ENCODE measurements at regions not wholly inside any gene's neighbourhood (a gene's known extent, or its start where the extent isn't known, plus 50 kb on each side); places are given as distances from the start of the nearest gene placed in this dataset.
"Not testable (repeated sequence)": the region's sequence is repeated elsewhere in the genome, so short reads cannot be mapped to it uniquely, and the experiment has no call there.

DNA sequence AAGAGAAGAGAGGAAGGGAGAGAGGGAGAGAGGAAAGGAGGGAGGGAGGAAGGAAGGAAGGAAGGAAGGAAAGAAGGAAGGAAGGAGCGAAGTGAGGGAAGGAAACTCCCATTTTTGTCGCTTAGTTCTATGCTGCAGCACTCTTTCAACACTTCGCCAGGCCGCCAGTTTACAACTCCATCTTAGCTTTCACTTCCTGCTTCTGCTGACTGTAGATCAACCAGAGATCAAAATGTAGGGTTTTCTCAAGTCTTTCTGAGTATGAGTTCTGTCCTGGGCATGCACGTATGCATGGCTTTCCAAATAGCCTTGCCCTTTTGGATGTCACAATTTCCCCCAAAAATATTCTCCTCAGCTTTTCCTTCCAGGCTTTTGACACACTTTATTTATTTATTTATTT is 723.4 kb downstream of the TRHDE start:
- intact Hi-C loops (cut with DNase I), result no loop called here
- DNase-seq (ENCODE audit: low spot score), result no peak

GRCh38 chr12:73001806-73002205 is 729.6 kb downstream of the TRHDE start:
- DNase-seq (ENCODE audit: low spot score); intact Hi-C loops (cut with DNase I): not testable (repeated sequence)

- intact Hi-C loops (cut with DNase I); DNase-seq (ENCODE audit: low spot score): not testable (repeated sequence)
Measured at GRCh38 chr12:73002504-73002903, 730.3 kb downstream of the TRHDE start.

DNA sequence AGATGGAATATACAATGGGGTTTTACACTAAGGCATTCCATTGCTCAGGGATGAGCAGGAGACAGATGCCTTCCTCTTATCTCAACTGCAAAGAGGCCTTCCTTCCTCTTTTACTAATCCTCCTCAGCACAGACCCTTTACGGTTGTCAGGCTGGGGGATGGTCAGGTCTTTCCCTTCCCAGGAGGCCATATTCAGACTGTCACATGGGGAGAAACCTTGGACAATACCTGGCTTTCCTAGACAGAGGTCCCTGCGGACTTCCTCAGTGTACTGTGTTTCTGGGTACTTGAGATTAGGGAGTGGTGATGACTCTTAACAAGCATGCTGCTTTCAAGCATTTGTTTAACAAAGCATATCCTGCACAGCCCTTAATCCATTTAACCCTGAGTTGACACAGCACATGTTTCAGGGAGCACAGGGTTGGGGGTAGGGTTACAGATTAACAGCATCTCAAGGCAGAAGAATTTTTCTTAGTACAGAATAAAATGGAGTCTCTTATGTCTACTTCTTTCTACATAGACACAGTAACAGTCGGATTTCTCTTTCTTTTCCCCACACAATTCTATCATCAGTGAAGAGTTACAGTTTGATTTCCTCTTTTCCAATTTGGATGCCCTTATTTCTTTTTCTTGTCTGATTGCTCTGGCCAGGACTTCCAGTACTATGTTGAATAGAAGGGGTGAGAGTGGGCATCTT is 737.1 kb downstream of the TRHDE start:
- DNase-seq (ENCODE audit: low spot score); intact Hi-C loops (cut with DNase I): not testable (repeated sequence)

DNA sequence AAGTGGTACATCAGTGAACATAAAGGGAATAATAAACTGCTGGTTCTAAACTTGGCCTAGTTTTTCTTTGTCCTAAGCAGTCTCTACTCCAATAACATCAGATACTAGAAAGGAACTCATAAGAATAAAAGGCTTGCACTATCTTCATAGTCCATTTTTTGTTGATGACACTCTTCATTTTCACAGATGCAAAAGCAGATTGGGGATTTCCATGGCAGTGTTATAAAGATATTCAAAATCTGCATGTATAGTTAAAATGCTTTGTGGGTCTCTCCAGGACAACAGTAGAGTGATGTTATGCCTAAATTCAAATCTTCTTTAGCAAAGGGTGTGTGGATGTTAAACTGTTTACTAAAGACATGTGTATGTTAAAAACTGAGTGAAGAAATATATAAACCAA is 745.8 kb downstream of the TRHDE start:
- intact Hi-C loops (cut with DNase I), result no loop called here
- no peak for DNase-seq (ENCODE audit: low spot score)

- DNase-seq (ENCODE audit: low spot score), result no peak
- intact Hi-C loops (cut with DNase I), result no loop called here
Measured at GRCh38 chr12:73053893-73054292, 781.7 kb downstream of the TRHDE start.

- DNase-seq (ENCODE audit: low spot score), result no peak
- intact Hi-C loops (cut with DNase I), result no loop called here
Measured at GRCh38 chr12:73057428-73057827, 785.3 kb downstream of the TRHDE start.

DNA sequence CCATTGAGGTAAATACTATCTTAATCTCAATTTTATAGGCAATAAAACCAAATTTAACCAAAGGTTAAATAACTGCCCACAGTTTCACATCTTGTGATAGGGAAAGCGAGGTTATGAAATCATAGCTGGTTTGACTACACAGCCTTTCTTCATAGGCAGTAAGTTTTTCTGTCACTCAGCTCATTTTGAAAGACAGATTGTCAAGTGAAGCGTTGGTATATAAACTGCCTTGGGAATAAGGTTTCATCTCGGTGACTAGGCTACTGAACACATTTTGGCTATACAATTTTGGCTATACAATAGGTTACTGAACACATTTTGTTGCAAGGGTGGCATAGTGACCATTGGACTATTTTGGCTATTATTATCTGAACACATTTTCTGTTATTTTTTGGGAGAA is 793.7 kb downstream of the TRHDE start:
- intact Hi-C loops (cut with DNase I), result no loop called here
- DNase-seq (ENCODE audit: low spot score), result no peak

GRCh38 chr12:73067616-73068015 is 795.4 kb downstream of the TRHDE start:
- intact Hi-C loops (cut with DNase I), result no loop called here
- DNase-seq (ENCODE audit: low spot score), result no peak

- no peak for DNase-seq (ENCODE audit: low spot score)
Measured at GRCh38 chr12:73072214-73072613, 800.0 kb downstream of the TRHDE start.

DNA sequence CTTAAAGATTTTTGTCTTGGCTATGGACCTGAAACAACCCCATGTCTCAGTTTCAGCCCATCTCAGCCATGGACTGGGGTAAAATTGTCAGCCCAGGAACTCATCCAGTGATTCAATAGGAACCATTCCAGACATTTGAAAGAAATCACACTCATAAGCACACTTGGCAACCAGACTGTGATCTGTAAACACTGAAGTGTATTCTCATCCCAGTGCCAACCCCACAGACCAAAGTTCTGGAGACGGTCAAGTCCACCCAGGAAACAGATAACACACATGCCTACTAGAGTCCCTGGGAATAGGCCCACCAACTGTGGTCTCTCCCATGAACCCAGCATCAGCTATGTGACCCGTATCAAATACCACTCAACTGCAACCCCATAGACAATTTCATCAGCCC is 804.6 kb downstream of the TRHDE start:
- intact Hi-C loops (cut with DNase I), result no loop called here
- DNase-seq (ENCODE audit: low spot score), result no peak

More at GRCh38 chr12:73072214-73072613, 800.0 kb downstream of the TRHDE start:
- intact Hi-C loops (cut with DNase I), result no loop called here

DNA sequence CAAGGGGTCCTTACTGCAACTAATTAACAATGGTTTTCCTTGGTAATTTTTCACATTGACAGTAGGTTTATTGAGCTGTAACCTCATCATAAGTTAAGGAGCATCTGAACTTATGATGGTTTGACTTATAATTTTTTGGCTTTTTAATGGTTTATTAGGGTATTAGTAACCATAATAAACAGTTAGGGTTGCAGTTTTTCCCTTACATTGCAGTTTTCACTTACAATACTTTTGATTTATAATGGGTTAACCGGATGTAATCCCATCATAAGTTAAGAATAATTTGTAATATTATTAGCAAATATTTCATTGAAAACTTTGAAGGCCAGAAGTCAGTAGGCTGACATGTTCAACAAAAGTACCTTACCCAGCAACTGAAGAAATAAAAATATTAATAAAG is 811.6 kb downstream of the TRHDE start:
- intact Hi-C loops (cut with DNase I), result no loop called here
- no peak for DNase-seq (ENCODE audit: low spot score)

DNA sequence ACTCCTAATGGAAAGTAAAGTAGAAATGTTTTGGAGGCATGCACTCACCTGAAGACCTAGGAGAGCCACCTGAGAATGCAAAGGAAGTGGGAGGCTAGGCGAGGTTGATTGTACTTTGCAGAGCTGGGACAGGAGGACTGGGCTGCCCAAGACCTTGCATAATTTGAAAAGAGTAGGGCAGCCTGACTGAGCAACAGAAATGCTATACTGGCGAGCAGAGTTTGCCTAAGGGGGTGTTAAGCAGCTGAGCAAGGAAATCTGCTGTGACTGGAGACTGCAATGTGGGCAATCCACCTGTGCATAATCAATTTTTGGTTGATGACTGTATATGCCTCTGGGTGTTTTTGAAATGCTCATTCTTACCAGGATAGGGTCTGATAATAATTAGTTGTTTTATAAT is 834.1 kb downstream of the TRHDE start:
- intact Hi-C loops (cut with DNase I), result no loop called here
- no peak for DNase-seq (ENCODE audit: low spot score)

DNA sequence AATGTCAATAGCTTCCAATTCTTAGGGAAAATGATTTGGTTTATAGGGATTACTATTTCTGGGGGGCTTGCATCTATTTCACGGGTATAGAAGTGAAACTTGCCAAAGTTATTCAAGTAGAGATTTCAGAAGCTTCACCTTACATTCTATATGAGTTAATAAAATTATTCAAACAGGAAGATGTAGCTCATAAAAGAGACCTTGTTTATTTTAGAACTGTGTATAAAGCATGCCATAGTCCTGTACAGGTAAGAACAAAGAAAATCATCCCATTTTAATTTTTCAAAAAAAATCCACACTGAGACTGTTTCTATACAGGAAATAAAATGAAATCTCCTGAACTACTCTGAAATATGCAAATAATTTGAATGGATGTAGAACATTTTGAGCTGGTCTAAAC is 834.7 kb downstream of the TRHDE start:
- DNase-seq (ENCODE audit: low spot score), result no peak
- intact Hi-C loops (cut with DNase I), result no loop called here

GRCh38 chr12:73110816-73111215 is 838.6 kb downstream of the TRHDE start:
- intact Hi-C loops (cut with DNase I), result no loop called here
- DNase-seq (ENCODE audit: low spot score), result no peak

- intact Hi-C loops (cut with DNase I), result no loop called here
- no peak for DNase-seq (ENCODE audit: low spot score)
Measured at GRCh38 chr12:73112035-73112816, 840.1 kb downstream of the TRHDE start.

DNA sequence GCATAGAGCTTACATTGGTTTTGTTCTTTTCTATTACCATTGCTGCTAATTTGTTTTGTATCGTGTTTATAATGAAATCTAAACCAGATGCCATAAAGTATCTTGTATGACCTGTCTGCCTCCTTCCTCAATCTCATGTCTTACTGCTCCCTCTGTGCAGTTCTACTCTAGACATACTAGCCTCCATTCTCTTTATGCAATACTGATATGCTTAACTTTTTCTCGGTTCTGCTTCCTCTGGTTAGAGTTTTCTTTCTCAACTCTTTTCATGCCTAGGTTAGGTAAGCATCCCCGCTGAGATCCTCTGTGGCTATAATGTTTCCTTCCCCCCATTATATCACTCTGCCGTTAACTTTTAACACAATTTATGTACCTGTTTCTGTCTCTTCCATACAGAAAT is 852.3 kb downstream of the TRHDE start:
- DNase-seq (ENCODE audit: low spot score), result no peak
- intact Hi-C loops (cut with DNase I), result no loop called here

DNA sequence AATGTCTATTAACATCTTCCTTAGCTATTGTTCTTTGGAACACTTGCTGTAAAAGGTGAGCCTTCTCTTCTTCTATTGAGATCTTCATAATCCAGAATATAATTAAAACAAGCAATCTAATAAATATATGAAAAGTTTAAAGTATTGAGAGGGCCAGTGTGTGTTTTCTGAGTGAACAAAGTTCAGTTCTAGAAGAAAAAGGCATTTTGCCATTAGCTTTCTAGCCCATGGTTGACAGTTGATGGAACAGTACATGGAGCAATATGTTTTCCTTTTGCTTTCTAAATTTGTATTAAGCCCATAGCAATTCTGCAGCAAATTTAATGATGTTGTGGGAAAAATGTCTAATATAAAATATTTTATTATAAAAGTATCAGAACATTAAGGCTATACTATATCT is 853.0 kb downstream of the TRHDE start:
- intact Hi-C loops (cut with DNase I), result no loop called here

DNA sequence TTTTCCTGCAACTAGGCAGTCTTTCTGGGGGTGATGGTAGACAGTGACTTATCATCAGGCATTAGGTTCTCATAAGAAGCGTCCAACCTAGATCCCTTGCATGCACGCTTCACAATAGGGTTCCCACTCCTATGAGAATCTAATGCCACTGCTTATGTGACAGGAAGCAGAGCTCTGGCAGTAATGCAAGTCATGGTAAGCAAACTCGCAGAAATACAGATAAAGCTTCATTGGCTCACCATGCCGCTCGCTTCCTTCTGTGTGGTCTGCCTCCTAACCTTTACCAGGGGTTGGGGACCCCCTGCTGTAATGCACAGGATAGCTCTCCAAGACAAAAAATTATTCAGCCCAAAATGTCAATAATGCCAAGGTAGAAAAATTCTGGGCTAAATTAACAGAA is 864.2 kb downstream of the TRHDE start:
- intact Hi-C loops (cut with DNase I), result no loop called here
- no peak for DNase-seq (ENCODE audit: low spot score)

More for the DNA sequence above, 853.0 kb downstream of the TRHDE start:
- DNase-seq (ENCODE audit: low spot score), result no peak

DNA sequence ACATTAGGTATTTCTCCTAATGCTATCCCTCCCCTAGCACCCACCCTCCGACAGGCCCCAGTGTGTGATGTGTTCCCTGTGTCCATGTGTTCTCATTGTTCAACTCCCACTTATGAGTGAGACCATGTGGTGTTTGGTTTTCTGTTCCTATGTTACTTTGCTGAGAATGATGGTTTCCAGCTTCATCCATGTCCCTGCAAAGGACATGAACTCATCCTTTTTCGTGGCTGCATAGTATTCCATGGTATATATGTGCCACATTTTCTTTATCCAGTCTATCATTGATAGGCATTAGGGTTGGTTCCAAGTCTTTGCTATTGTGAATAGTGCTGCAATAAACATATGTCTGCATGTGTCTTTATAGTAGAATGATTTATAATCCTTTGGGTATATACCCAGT is 867.5 kb downstream of the TRHDE start:
- intact Hi-C loops (cut with DNase I), result not testable (repeated sequence)

GRCh38 chr12:73158341-73158740 is 886.2 kb downstream of the TRHDE start:
- DNase-seq (ENCODE audit: low spot score), result no peak
- intact Hi-C loops (cut with DNase I), result no loop called here

More for the DNA sequence above, 867.5 kb downstream of the TRHDE start:
- DNase-seq (ENCODE audit: low spot score), result not testable (repeated sequence)

Measured in cardiac septum (tissue), 1 donor.